ENCODE measurements at regions not wholly inside any gene's neighbourhood (a gene's known extent, or its start where the extent isn't known, plus 50 kb on each side); places are given as distances from the start of the nearest gene placed in this dataset.

GRCh38 chr1:55741516-55741915, 526.4 kb upstream of the USP24 start:
- TF ChIP-seq ZNF416 (CRISPR knock-in tag; IDR thresholded peaks at IDR 0.05) (no peak), CTCF (IDR thresholded peaks at IDR 0.05) (no peak), MYBL2 (CRISPR knock-in tag; IDR thresholded peaks at IDR 0.05) (no peak), MLX (CRISPR knock-in tag; IDR thresholded peaks at IDR 0.05) (no peak), AFF4 (CRISPR knock-in tag; IDR thresholded peaks at IDR 0.05; ENCODE audit: borderline replicate concordance) (no peak), NR2C2 (CRISPR knock-in tag; IDR thresholded peaks at IDR 0.05) (no peak), TEAD4 (CRISPR knock-in tag; IDR thresholded peaks at IDR 0.05) (no peak), JUN (CRISPR knock-in tag; IDR thresholded peaks at IDR 0.05) (no peak), SOX15 (CRISPR knock-in tag; IDR thresholded peaks at IDR 0.05) (no peak), CREB1 (CRISPR knock-in tag; IDR thresholded peaks at IDR 0.05) (no peak)
- TF ChIP-seq, protein P1, sequence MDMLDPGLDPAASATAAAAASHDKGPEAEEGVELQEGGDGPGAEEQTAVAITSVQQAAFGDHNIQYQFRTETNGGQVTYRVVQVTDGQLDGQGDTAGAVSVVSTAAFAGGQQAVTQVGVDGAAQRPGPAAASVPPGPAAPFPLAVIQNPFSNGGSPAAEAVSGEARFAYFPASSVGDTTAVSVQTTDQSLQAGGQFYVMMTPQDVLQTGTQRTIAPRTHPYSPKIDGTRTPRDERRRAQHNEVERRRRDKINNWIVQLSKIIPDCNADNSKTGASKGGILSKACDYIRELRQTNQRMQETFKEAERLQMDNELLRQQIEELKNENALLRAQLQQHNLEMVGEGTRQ (CRISPR knock-in tag; IDR thresholded peaks at IDR 0.05): no peak
- TF ChIP-seq, protein P2, sequence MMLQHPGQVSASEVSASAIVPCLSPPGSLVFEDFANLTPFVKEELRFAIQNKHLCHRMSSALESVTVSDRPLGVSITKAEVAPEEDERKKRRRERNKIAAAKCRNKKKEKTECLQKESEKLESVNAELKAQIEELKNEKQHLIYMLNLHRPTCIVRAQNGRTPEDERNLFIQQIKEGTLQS (CRISPR knock-in tag; conservative IDR thresholded peaks at IDR 0.05): no peak
- TF ChIP-seq, protein P3, sequence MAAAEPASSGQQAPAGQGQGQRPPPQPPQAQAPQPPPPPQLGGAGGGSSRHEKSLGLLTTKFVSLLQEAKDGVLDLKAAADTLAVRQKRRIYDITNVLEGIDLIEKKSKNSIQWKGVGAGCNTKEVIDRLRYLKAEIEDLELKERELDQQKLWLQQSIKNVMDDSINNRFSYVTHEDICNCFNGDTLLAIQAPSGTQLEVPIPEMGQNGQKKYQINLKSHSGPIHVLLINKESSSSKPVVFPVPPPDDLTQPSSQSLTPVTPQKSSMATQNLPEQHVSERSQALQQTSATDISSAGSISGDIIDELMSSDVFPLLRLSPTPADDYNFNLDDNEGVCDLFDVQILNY (CRISPR knock-in tag; IDR thresholded peaks at IDR 0.05): no peak
